Astrocyte of the cerebellum (primary cell): ENCODE measurements at regions not wholly inside any gene's neighbourhood (a gene's known extent, or its start where the extent isn't known, plus 50 kb on each side); places are given as distances from the start of the nearest gene placed in this dataset.
A peak's percentile ranks its signal among the peaks of the same experiment; 100 is the strongest.

ENCODE experiments used
- DNase-seq: peaks from one replicate; pipeline ENCODE4 v3.0.0-alpha.2; 2011; ENCODE audit warnings: low read depth
- H3K4me3 ChIP-seq: 2 replicates; pipeline ENCODE4 v1.5.1; 2011; ENCODE audit warnings: mild to moderate bottlenecking, low read depth, low read length, moderate library complexity
- in situ Hi-C: cut with HindIII; loops from 2 replicates; pipeline ENCODE4 v1.10.0; 2017; ENCODE audit warnings: low sequenced_read_pairs
- TF ChIP-seq, protein P1 (sequence below): IDR thresholded peaks from 2 replicates; pipeline ENCODE4 v1.5.1; 2012; ENCODE audit warnings: low read length, low read depth, moderate library complexity, mild to moderate bottlenecking; ENCODE audit errors: missing control alignments

DNA sequence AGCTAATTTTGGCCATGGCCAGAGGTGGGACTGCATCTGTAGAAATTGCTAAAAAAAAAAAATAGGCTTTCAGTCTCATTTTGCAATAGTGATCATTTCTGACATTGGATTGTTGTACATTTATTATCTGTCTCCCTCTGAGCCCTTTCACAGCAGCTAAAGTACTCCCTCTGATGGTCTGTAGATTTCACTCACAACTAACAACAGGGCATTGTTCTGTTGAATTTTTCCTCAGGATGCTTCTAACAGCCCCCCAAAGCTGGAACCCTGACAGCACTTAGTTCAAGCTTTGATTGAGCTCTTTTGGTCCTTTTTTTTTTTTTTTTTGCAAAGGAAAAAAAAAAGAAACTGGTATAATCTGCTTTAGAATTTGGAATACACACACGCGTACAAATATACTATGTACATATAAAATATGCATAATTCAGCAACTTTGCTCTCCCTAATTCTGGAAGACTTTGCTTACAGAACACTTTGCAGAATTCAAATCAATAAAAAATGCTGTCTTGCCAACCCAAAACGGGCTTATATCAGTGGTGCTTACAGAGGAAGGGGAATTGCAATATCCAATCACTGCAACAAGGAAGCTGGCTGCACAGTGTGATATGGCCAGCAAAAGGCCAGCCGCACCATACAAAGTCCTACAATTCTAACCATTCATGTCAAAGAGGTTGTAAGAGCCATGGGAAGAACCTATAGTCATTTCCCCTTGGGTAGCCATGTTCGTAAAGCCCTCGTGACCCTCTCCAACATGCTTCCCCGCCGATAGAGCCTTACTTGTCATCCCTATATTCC lies 406.4 kb downstream of the SMARCA1 start:
- TF ChIP-seq, protein P1, sequence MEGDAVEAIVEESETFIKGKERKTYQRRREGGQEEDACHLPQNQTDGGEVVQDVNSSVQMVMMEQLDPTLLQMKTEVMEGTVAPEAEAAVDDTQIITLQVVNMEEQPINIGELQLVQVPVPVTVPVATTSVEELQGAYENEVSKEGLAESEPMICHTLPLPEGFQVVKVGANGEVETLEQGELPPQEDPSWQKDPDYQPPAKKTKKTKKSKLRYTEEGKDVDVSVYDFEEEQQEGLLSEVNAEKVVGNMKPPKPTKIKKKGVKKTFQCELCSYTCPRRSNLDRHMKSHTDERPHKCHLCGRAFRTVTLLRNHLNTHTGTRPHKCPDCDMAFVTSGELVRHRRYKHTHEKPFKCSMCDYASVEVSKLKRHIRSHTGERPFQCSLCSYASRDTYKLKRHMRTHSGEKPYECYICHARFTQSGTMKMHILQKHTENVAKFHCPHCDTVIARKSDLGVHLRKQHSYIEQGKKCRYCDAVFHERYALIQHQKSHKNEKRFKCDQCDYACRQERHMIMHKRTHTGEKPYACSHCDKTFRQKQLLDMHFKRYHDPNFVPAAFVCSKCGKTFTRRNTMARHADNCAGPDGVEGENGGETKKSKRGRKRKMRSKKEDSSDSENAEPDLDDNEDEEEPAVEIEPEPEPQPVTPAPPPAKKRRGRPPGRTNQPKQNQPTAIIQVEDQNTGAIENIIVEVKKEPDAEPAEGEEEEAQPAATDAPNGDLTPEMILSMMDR = no peak
- H3K4me3 ChIP-seq = no peak overlapping the region
- in situ Hi-C loops = no loop called here
- no peak for DNase-seq

DNA sequence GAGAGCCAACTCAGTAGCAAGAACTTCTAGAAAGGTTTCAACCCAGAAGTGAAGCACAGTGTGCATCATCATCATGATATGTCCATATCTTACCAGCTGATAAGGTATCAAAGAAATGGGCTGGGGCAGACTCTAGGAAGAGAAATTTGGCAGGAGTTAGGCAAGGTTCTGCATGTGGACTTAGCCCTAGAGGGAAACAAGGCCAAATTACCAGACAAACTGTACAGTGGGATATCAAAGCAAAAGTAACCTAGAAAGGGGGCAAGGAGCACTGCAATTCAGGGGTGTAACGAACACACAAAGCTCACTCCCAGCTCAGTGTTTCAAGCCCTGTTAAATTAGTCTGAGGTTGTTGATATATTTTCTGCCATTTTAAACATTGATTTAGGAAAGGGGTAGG lies 407.4 kb downstream of the SMARCA1 start:
- in situ Hi-C loops = no loop called here
- no peak overlapping the region for H3K4me3 ChIP-seq
- DNase-seq = no peak
- TF ChIP-seq, protein P1 = no peak

DNA sequence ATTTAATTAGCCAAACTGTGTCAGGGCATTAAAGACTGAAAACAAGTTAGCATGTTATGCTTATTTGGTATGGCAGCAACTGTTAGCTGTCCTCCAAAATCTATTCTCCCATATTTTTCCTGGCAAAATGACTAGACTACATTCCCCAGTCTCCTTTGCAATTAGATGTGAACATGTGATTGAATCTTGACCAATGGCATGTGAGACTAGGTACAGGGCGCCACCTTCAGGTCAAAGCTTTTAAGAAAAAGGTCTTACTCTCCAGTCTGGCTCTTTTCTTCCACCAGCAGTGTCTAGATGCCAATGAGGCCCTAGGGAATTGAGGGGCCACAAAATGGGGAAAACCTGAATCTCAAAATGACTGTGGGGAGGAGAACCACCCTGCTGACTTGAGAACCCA lies 408.2 kb downstream of the SMARCA1 start:
- H3K4me3 ChIP-seq = no peak overlapping the region
- in situ Hi-C loops = no loop called here
- DNase-seq = no peak
- TF ChIP-seq, protein P1 = peak; percentile 24

DNA sequence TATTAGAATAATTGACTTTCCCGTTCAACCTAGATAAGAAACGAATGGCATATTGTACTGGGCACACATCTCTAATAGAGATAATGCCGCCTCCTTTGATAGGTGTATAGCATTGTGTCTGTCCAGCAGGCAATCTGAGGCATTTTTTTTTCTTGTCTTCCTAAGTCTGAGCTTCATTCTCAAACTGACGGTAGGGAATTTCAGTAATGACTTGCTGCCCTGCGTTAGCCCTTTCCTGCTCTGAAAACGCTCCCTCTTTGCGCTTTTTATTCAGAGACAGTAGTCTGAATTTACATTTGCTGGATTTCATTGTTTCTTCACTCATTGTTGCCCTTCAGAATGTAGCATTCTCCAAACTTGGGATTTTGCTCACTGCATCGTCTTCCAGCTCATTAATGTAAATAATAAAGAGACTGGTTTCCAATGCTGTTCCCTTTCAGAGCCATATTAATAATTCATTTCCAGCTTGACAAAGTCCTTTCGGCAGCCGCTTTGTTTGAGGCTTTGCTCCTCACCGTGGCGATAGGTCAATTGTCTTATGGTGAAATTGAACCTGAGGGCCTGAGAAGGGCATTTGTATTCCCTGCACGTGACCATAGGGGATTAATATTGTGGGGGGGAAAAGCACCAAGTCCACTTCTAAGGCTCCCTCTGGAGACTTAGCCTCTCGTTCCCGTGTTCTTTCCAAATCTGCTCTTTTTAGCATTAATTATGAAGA lies 412.1 kb downstream of the SMARCA1 start:
- TF ChIP-seq, protein P1 = no peak
- in situ Hi-C loops = no loop called here
- DNase-seq = no peak
- no peak overlapping the region for H3K4me3 ChIP-seq

DNA sequence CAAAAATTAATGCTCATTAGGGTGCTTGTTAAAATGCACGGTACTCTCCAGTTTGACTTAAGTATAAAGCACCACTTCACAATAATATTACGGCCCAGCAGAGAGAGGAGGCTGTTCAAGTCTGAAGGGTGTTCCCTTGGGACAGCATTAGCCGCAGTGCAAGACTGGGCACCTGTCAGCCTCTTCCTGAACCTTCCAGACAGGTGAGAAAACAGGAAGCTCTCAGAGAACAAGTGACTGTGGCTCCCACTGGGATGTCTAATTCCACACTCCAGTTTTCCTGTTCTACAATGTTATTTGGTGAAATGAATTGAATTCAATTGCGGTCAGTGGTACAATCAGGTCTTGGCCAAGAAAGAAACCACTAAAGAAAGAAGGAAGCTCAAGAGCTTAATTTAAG lies 414.4 kb downstream of the SMARCA1 start:
- TF ChIP-seq, protein P1 = no peak
- DNase-seq = no peak
- no peak overlapping the region for H3K4me3 ChIP-seq
- in situ Hi-C loops = no loop called here

DNA sequence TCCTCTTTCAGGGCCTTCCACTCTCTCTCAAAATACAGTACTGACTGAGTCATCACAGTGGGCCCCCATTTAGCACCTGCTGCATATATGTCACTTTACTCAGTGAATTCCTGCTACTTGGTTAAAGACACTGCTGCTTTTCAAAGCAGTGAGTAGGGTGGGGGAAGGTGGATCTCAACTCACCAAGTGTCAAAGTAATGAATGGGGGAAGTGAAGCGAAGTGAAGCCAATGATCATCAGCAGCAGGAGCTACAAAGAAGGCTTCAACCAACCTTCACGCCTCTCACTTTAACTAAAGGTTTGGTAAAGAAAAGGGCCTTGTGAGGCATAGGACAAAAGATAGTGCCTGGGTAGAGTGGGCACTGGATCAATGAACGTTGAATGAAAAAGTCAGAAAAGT lies 424.1 kb downstream of the SMARCA1 start:
- DNase-seq = no peak
- in situ Hi-C loops = no loop called here
- H3K4me3 ChIP-seq = no peak overlapping the region
- TF ChIP-seq, protein P1 = no peak
